CD4-positive, alpha-beta memory T cell (primary cell): ENCODE measurements at regions not wholly inside any gene's neighbourhood (a gene's known extent, or its start where the extent isn't known, plus 50 kb on each side); places are given as distances from the start of the nearest gene placed in this dataset.

Experiments
- CTCF ChIA-PET: fragments of 350-600 bp; sonication (Branson Sonifier 250); formaldehyde crosslinking; loops from one replicate; lab custom pipeline; 2021; ENCODE audit warnings: inconsistent platforms; ENCODE audit not compliant: partially characterized antibody; lab: Charles Lee
- POLR2A ChIA-PET: fragments of 350-600 bp; sonication (Branson Sonifier 250); formaldehyde crosslinking; loops from one replicate; lab custom pipeline; 2021; ENCODE audit not compliant: partially characterized antibody; lab: Charles Lee
- DNase-seq, 5 donors: peaks; one replicate each; pipeline versions ENCODE4 v3.0.0 to v3.0.0-alpha.2; 2020 to 2022; ENCODE audit warnings: mixed read lengths in 1 of 5
- H3K27ac ChIP-seq: one replicate; pipeline ENCODE4 v1.7.0; 2013; ENCODE audit warnings: low read depth, low read length
- H3K27me3 ChIP-seq: 2 replicates; pipeline ENCODE4 v1.7.0; 2013; ENCODE audit warnings: mild to moderate bottlenecking, low read length, moderate library complexity; ENCODE audit not compliant: insufficient read depth
- H3K36me3 ChIP-seq: 2 replicates; pipeline ENCODE4 v1.7.0; 2013; ENCODE audit warnings: mild to moderate bottlenecking, low read length, moderate library complexity; ENCODE audit not compliant: insufficient read depth
- H3K4me1 ChIP-seq: 2 replicates; pipeline ENCODE4 v1.7.0; 2013; ENCODE audit warnings: mild to moderate bottlenecking, low read length, moderate library complexity; ENCODE audit not compliant: insufficient read depth
- H3K4me3 ChIP-seq, 2 donors: one replicate each; pipeline ENCODE4 v1.7.0; 2013; ENCODE audit warnings: low read length in 2 of 2, mild to moderate bottlenecking in 1 of 2
- H3K9me3 ChIP-seq, 2 donors: one replicate each; pipeline ENCODE4 v1.7.0; 2013; ENCODE audit warnings: low read length in 2 of 2, control low read depth in 1 of 2; ENCODE audit not compliant: control insufficient read depth in 1 of 2
- H3K27ac Mint-ChIP-seq, 7 donors: one replicate each; pipeline ENCODE4 v1.8.0; 2020 to 2021; ENCODE audit warnings: mixed read lengths in 7 of 7, mild to moderate bottlenecking in 6 of 7, inconsistent platforms in 3 of 7, moderate library complexity in 3 of 7
- H3K27me3 Mint-ChIP-seq, 2 donors: one replicate each; pipeline ENCODE4 v1.8.0; 2020 to 2021; ENCODE audit warnings: mixed read lengths in 2 of 2
- H3K36me3 Mint-ChIP-seq, 2 donors: one replicate each; pipeline ENCODE4 v1.8.0; 2020 to 2021; ENCODE audit warnings: mixed read lengths in 2 of 2, inconsistent platforms in 1 of 2, mild to moderate bottlenecking in 1 of 2
- H3K4me1 Mint-ChIP-seq, 4 donors: one replicate each; pipeline ENCODE4 v1.8.0; 2020 to 2021; ENCODE audit warnings: mixed read lengths in 4 of 4, mild to moderate bottlenecking in 1 of 4
- H3K4me3 Mint-ChIP-seq, 8 donors: one replicate each; pipeline ENCODE4 v1.8.0; 2020 to 2021; ENCODE audit warnings: mixed read lengths in 8 of 8, mild to moderate bottlenecking in 7 of 8, moderate library complexity in 6 of 8, inconsistent platforms in 3 of 8
- H3K9me3 Mint-ChIP-seq, 8 donors: one replicate each; pipeline ENCODE4 v1.8.0; 2020 to 2021; ENCODE audit warnings: mixed read lengths in 8 of 8, mild to moderate bottlenecking in 5 of 8, inconsistent platforms in 3 of 8, moderate library complexity in 1 of 8
- intact Hi-C: fragments of 100-400 bp; cut with micrococcal nuclease; formaldehyde crosslinking; loops from one replicate; pipeline ENCODE4 v1.15.1; 2023

DNA sequence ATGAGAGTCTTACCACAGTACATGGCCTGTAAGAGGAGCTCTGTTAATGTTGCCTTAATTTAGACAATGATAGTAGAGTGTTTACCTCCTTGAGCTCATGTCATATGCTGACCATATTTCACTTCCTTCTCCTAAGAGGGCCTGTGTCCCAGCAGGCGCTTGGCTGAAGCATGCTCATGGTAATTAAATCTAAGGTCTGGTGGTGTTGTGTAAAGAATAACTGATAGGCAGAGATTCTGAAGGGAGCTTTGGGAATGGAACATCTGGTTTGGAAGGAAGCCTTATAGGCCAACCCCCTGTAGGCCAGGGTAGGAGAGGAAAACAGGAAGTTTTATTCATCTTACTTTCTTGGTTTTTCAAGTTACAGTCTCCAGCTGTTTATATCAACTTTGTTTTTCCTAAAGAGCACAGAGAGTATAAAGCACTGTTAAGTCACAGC lies 300.2 kb downstream of the USP46 start:
- no peaks in the 10 kb centered on the region for H3K36me3 ChIP-seq
- ChIA-PET POLR2A (no interaction called here), CTCF (no interaction called here)
- no peak overlapping the region for H3K4me3 Mint-ChIP-seq
- no peaks in the 10 kb centered on the region for H3K4me1 Mint-ChIP-seq
- H3K4me3 ChIP-seq = no peak overlapping the region
- H3K27ac ChIP-seq = no peak overlapping the region
- H3K27me3 Mint-ChIP-seq = peaks cover 4% of the 10 kb centered on the region in 2 donors
- no peaks in the 10 kb centered on the region for H3K9me3 Mint-ChIP-seq
- H3K4me1 ChIP-seq = no peaks in the 10 kb centered on the region
- H3K27me3 ChIP-seq = no peaks in the 10 kb centered on the region
- H3K9me3 ChIP-seq = no peaks in the 10 kb centered on the region
- peak overlapping the region in 1 of 7 donors; percentile 54 for H3K27ac Mint-ChIP-seq
- DNase-seq = no peak
- intact Hi-C loops = no loop called here
- H3K36me3 Mint-ChIP-seq = no peaks in the 10 kb centered on the region

DNA sequence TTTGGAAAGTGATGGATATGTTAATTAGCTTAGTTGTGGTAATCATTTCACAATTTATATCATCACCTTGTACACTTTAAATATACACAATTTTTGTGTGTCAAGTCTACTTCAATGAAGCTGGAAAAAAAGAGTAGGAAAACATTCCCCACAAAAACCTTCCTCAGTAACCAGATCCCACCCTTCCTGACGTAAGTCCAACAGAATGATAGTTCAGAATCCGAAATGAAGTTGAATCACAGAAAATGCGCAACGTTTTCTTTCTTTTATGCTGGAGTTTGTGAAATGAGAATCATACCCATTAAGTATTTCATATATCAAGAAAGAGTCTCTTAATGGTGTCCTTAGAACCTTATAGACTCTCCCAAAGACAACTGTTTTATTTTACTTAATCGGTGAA lies 292.9 kb downstream of the USP46 start:
- H3K27ac Mint-ChIP-seq = no peak overlapping the region
- H3K4me1 Mint-ChIP-seq = no peaks in the 10 kb centered on the region
- H3K36me3 Mint-ChIP-seq = no peaks in the 10 kb centered on the region

DNA sequence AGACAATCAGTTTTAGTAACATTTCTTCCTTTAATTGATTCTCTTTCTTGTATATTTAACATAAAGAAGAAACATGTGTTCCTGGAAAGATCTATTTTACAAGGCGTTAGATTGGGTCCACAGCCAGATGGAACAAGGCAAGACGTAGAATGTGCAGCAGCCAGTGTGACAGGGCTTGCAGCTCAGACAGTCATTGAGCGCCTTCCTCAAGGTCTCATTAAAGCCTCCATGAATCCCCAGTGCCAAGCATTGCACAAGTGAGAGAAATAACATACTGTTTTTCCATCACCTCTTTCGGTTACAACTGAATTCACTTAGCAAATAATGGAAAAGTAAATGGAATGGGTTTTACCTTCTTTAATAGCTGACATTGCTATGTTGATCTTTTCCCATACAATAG lies 292.5 kb downstream of the USP46 start:
- H3K4me3 ChIP-seq = no peak overlapping the region
- peaks cover 0 to 2% of the 10 kb centered on the region in 2 donors for H3K27me3 Mint-ChIP-seq
- no peaks in the 10 kb centered on the region for H3K36me3 ChIP-seq
- H3K4me3 Mint-ChIP-seq = no peak overlapping the region
- ChIA-PET POLR2A (no interaction called here), CTCF (no interaction called here)
- H3K4me1 Mint-ChIP-seq = no peaks in the 10 kb centered on the region
- no peaks in the 10 kb centered on the region for H3K9me3 Mint-ChIP-seq
- intact Hi-C loops = no loop called here
- H3K27ac Mint-ChIP-seq = no peak overlapping the region
- H3K9me3 ChIP-seq = no peaks in the 10 kb centered on the region
- no peak for DNase-seq
- H3K36me3 Mint-ChIP-seq = no peaks in the 10 kb centered on the region
- no peak overlapping the region for H3K27ac ChIP-seq
- no peaks in the 10 kb centered on the region for H3K27me3 ChIP-seq
- no peaks in the 10 kb centered on the region for H3K4me1 ChIP-seq

More for the DNA sequence above, 292.9 kb downstream of the USP46 start:
- no peaks in the 10 kb centered on the region for H3K27me3 ChIP-seq
- Mint-ChIP-seq H3K9me3 (no peaks in the 10 kb centered on the region), H3K4me3 (no peak overlapping the region), H3K27me3 (peaks cover 0 to 2% of the 10 kb centered on the region in 2 donors)
- no peaks in the 10 kb centered on the region for H3K4me1 ChIP-seq
- H3K36me3 ChIP-seq = no peaks in the 10 kb centered on the region
- ChIA-PET CTCF (no interaction called here), POLR2A (no interaction called here)
- intact Hi-C loops = no loop called here
- no peaks in the 10 kb centered on the region for H3K9me3 ChIP-seq
- no peak for DNase-seq
- no peak overlapping the region for H3K4me3 ChIP-seq
- H3K27ac ChIP-seq = no peak overlapping the region

DNA sequence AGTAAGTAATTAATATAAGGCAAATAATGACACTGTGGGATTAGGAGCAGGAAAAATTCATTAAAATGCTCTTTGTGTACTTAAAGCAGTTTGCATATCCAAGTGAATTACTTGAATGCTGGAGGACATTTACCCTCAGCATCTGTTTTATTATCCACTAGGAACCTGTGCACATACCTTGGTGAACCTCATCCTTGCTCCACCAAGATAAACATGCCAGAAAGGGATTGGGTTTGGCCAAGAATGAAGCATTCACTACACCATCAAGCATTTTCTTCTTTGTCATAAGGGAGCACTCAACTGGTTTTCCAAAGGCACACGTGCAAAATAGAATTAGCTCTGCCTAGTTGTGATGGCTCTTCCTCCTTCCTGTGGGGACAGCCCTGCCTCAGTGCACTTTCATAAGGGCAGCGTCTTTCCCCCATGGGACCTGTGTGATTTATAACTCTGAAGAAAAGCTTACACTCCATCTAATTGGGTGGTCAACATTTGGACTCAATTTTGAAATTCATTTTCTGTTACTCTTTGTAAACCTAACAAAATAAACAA lies 291.7 kb downstream of the USP46 start:
- Mint-ChIP-seq H3K4me1 (no peaks in the 10 kb centered on the region), H3K9me3 (no peaks in the 10 kb centered on the region), H3K27me3 (peaks cover 0 to 2% of the 10 kb centered on the region in 2 donors), H3K4me3 (no peak overlapping the region), H3K36me3 (no peaks in the 10 kb centered on the region), H3K27ac (no peak overlapping the region)
- CTCF ChIA-PET = interaction anchor here (1.0 kb wide), 1 partner anchor 9 kb away, joined by 4 read pairs; no protein-coding TSS in a partner anchor
- no peaks in the 10 kb centered on the region for H3K9me3 ChIP-seq
- H3K36me3 ChIP-seq = no peaks in the 10 kb centered on the region
- POLR2A ChIA-PET = no interaction called here
- no peak for DNase-seq
- no peaks in the 10 kb centered on the region for H3K27me3 ChIP-seq
- no peak overlapping the region for H3K27ac ChIP-seq
- H3K4me3 ChIP-seq = no peak overlapping the region
- no peaks in the 10 kb centered on the region for H3K4me1 ChIP-seq
- intact Hi-C loops = no loop called here

DNA sequence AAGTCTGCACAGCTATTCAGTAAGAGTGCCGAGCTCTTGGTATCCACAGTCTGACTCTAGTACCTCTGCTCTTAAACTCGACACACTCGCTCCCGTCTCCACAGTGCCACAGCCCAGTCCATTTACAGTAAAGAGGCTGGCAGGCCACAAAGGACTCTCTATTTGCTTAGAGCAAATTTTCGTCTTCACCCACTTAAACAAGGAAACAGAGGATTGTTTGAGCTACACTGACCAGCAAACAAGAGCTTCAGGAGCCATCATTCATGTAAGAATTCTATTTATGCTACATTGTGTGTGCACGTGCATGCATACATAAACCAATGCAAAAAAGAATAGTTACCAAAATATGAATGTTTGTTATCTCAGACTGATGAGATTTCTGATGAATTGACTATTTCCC lies 290.2 kb downstream of the USP46 start:
- no peak overlapping the region for H3K27ac Mint-ChIP-seq
- no peaks in the 10 kb centered on the region for H3K36me3 Mint-ChIP-seq
- Histone ChIP-seq H3K36me3 (no peaks in the 10 kb centered on the region), H3K9me3 (no peaks in the 10 kb centered on the region), H3K4me3 (no peak overlapping the region), H3K4me1 (no peaks in the 10 kb centered on the region), H3K27ac (no peak overlapping the region), H3K27me3 (no peaks in the 10 kb centered on the region)
- ChIA-PET CTCF (interaction anchor here (0.7 to 1.5 kb wide), 2 partner anchors 9 to 11 kb away, joined by 3 read pairs; no protein-coding TSS in a partner anchor), POLR2A (no interaction called here)
- H3K9me3 Mint-ChIP-seq = no peaks in the 10 kb centered on the region
- intact Hi-C loops = no loop called here
- H3K27me3 Mint-ChIP-seq = no peaks in the 10 kb centered on the region
- no peak overlapping the region for H3K4me3 Mint-ChIP-seq
- no peaks in the 10 kb centered on the region for H3K4me1 Mint-ChIP-seq
- DNase-seq = no peak

DNA sequence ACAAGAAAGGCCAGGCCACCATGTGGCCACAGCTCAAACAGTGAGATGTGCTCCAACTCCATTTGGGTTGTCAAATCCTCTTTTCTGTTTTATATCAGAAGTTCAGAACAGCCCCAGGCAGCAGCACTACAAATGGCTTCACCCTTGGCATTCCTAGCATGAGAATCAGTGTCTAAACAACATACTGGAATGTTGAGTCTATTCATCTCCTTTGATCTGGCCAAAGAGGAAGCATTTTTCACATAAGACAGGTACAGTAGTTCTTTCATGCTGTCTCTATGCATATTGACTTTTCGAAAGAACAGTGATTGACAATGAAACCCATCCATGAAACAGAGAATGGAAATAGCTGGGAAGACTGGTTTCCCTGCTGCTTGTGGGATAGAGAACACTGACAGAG lies 289.5 kb downstream of the USP46 start:
- H3K36me3 ChIP-seq = no peaks in the 10 kb centered on the region
- Mint-ChIP-seq H3K27me3 (no peaks in the 10 kb centered on the region), H3K4me1 (no peaks in the 10 kb centered on the region), H3K27ac (no peak overlapping the region), H3K36me3 (no peaks in the 10 kb centered on the region), H3K4me3 (no peak overlapping the region), H3K9me3 (no peaks in the 10 kb centered on the region)
- H3K27me3 ChIP-seq = no peaks in the 10 kb centered on the region
- no peak overlapping the region for H3K27ac ChIP-seq
- no peaks in the 10 kb centered on the region for H3K9me3 ChIP-seq
- intact Hi-C loops = loop anchor here (5.0 kb wide), 1 partner anchor 828 kb away; no protein-coding TSS in a partner anchor
- H3K4me3 ChIP-seq = no peak overlapping the region
- no peaks in the 10 kb centered on the region for H3K4me1 ChIP-seq
- POLR2A ChIA-PET = no interaction called here
- DNase-seq = no peak
- CTCF ChIA-PET = interaction anchor here (0.7 to 1.5 kb wide), 2 partner anchors 8 to 12 kb away, joined by 3 read pairs; no protein-coding TSS in a partner anchor

DNA sequence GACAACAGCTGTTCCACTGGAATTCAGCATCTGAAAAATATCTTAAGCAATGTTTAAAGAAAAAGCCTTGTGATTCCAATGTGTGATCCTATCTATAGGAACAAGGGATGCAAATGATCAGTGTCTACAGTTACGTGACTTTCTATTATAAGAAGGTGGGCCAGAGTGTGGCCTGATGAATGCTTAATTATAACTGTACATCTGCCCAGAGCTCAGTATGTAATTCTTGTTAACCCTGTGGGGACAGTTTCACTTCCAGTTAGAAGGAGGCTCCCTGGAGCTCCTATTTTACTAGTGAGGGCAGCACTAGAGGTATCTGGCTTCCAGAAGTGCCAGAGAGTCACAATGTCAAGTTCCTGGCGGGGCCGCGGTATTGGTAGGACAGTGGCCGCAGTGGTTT lies 288.5 kb downstream of the USP46 start:
- ChIA-PET POLR2A (no interaction called here), CTCF (no interaction called here)
- H3K9me3 Mint-ChIP-seq = no peaks in the 10 kb centered on the region
- Histone ChIP-seq H3K36me3 (no peaks in the 10 kb centered on the region), H3K4me1 (no peaks in the 10 kb centered on the region), H3K27ac (no peak overlapping the region), H3K9me3 (no peaks in the 10 kb centered on the region), H3K4me3 (no peak overlapping the region), H3K27me3 (no peaks in the 10 kb centered on the region)
- no peak overlapping the region for H3K4me3 Mint-ChIP-seq
- H3K4me1 Mint-ChIP-seq = no peaks in the 10 kb centered on the region
- H3K27me3 Mint-ChIP-seq = no peaks in the 10 kb centered on the region
- intact Hi-C loops = loop anchor here (5.0 kb wide), 1 partner anchor 827 kb away; no protein-coding TSS in a partner anchor
- DNase-seq = no peak
- H3K36me3 Mint-ChIP-seq = no peaks in the 10 kb centered on the region
- no peak overlapping the region for H3K27ac Mint-ChIP-seq
